HAP-1 (cell line): ENCODE measurements at regions not wholly inside any gene's neighbourhood (a gene's known extent, or its start where the extent isn't known, plus 50 kb on each side); places are given as distances from the start of the nearest gene placed in this dataset.
"Not testable (repeated sequence)": the region's sequence is repeated elsewhere in the genome, so short reads cannot be mapped to it uniquely, and the experiment has no call there.

ENCODE experiments used
- DNase-seq, 2 experiments: peaks; one replicate each; pipeline ENCODE4 v3.0.0-alpha.2; 2016 to 2020; ENCODE audit warnings: low spot score in 2 of 2
- H3K27me3 ChIP-seq: fragments of 250-450 bp; sonication (Bioruptor Pico); 2 replicates; pipeline ENCODE4 v1.5.1; 2020; ENCODE audit warnings: low read depth, mild to moderate bottlenecking, moderate library complexity
- H3K36me3 ChIP-seq: fragments of 250-450 bp; sonication (Bioruptor Pico); replicated peaks from 2 replicates; pipeline ENCODE4 v1.5.1; 2020; ENCODE audit warnings: mild to moderate bottlenecking
- H3K4me1 ChIP-seq: fragments of 250-450 bp; sonication (Bioruptor Pico); 2 replicates; pipeline ENCODE4 v1.5.1; 2020; ENCODE audit warnings: mild to moderate bottlenecking
- H3K4me3 ChIP-seq: fragments of 250-450 bp; sonication (Bioruptor Pico); 2 replicates; pipeline ENCODE4 v1.5.1; 2020; ENCODE audit warnings: mild to moderate bottlenecking, moderate library complexity
- H3K9me3 ChIP-seq: fragments of 250-450 bp; sonication (Bioruptor Pico); 2 replicates; pipeline ENCODE4 v1.5.1; 2020; ENCODE audit warnings: mild to moderate bottlenecking, moderate library complexity
- in situ Hi-C: fragments of 300-500 bp; cut with MboI; formaldehyde crosslinking; loops from 3 replicates; pipeline ENCODE4 v1.14.3; 2020; ENCODE audit warnings: low sequenced_read_pairs, inconsistent platforms, mixed read lengths

- no peaks in the 10 kb centered on the region for H3K27me3 ChIP-seq
- no peak for DNase-seq
- no peaks in the 10 kb centered on the region for H3K9me3 ChIP-seq
- H3K36me3 ChIP-seq = no peaks in the 10 kb centered on the region
- no peak overlapping the region for H3K4me3 ChIP-seq
- no peaks in the 10 kb centered on the region for H3K4me1 ChIP-seq
- in situ Hi-C loops = no loop called here
Measured at GRCh38 chr9:81445331-81445921, 243.9 kb downstream of the TLE1 start.

GRCh38 chr9:81431641-81432040 lies 257.7 kb downstream of the TLE1 start:
- H3K4me3 ChIP-seq = no peak overlapping the region

GRCh38 chr9:81430727-81431126 lies 258.6 kb downstream of the TLE1 start:
- no peak overlapping the region for H3K4me3 ChIP-seq
- H3K36me3 ChIP-seq = no peaks in the 10 kb centered on the region
- H3K27me3 ChIP-seq = no peaks in the 10 kb centered on the region
- H3K4me1 ChIP-seq = no peaks in the 10 kb centered on the region
- in situ Hi-C loops = no loop called here
- no peaks in the 10 kb centered on the region for H3K9me3 ChIP-seq
- no peak for DNase-seq

More at GRCh38 chr9:81431641-81432040, 257.7 kb downstream of the TLE1 start:
- DNase-seq = no peak
- no peaks in the 10 kb centered on the region for H3K27me3 ChIP-seq
- in situ Hi-C loops = no loop called here
- no peaks in the 10 kb centered on the region for H3K9me3 ChIP-seq
- H3K4me1 ChIP-seq = no peaks in the 10 kb centered on the region
- no peaks in the 10 kb centered on the region for H3K36me3 ChIP-seq

- no peaks in the 10 kb centered on the region for H3K27me3 ChIP-seq
- no peaks in the 10 kb centered on the region for H3K9me3 ChIP-seq
- in situ Hi-C loops = no loop called here
- H3K36me3 ChIP-seq = no peaks in the 10 kb centered on the region
- H3K4me3 ChIP-seq = no peak overlapping the region
- DNase-seq = no peak
- H3K4me1 ChIP-seq = no peaks in the 10 kb centered on the region
Measured at GRCh38 chr9:81427870-81428269, 261.5 kb downstream of the TLE1 start.

GRCh38 chr9:81424431-81424830 lies 264.9 kb downstream of the TLE1 start:
- DNase-seq = no peak
- Histone ChIP-seq H3K9me3 (no peaks in the 10 kb centered on the region), H3K4me3 (no peak overlapping the region), H3K36me3 (no peaks in the 10 kb centered on the region), H3K4me1 (no peaks in the 10 kb centered on the region), H3K27me3 (no peaks in the 10 kb centered on the region)
- in situ Hi-C loops = no loop called here

- Histone ChIP-seq H3K36me3 (no peaks in the 10 kb centered on the region), H3K27me3 (no peaks in the 10 kb centered on the region), H3K9me3 (no peaks in the 10 kb centered on the region), H3K4me3 (no peak overlapping the region), H3K4me1 (no peaks in the 10 kb centered on the region)
- DNase-seq = no peak
- in situ Hi-C loops = no loop called here
Measured at GRCh38 chr9:81423589-81424326, 265.6 kb downstream of the TLE1 start.

- H3K36me3 ChIP-seq, H3K4me1 ChIP-seq, in situ Hi-C loops, H3K4me3 ChIP-seq, H3K9me3 ChIP-seq, H3K27me3 ChIP-seq, DNase-seq: not testable (repeated sequence)
Measured at GRCh38 chr9:81421090-81421489, 268.3 kb downstream of the TLE1 start.

GRCh38 chr9:81420024-81420423 lies 269.3 kb downstream of the TLE1 start:
- no peaks in the 10 kb centered on the region for H3K9me3 ChIP-seq
- no peaks in the 10 kb centered on the region for H3K4me1 ChIP-seq
- no peaks in the 10 kb centered on the region for H3K27me3 ChIP-seq
- in situ Hi-C loops = no loop called here
- DNase-seq = no peak
- no peaks in the 10 kb centered on the region for H3K36me3 ChIP-seq
- H3K4me3 ChIP-seq = no peak overlapping the region

- H3K36me3 ChIP-seq = no peaks in the 10 kb centered on the region
- no peaks in the 10 kb centered on the region for H3K9me3 ChIP-seq
- DNase-seq = no peak
- H3K4me3 ChIP-seq = no peak overlapping the region
- H3K4me1 ChIP-seq = no peaks in the 10 kb centered on the region
- H3K27me3 ChIP-seq = no peaks in the 10 kb centered on the region
- in situ Hi-C loops = no loop called here
Measured at GRCh38 chr9:81417941-81418340, 271.4 kb downstream of the TLE1 start.

GRCh38 chr9:81417299-81417675 lies 272.1 kb downstream of the TLE1 start:
- Histone ChIP-seq H3K9me3 (no peaks in the 10 kb centered on the region), H3K36me3 (no peaks in the 10 kb centered on the region), H3K4me3 (no peak overlapping the region), H3K4me1 (no peaks in the 10 kb centered on the region), H3K27me3 (no peaks in the 10 kb centered on the region)
- in situ Hi-C loops = no loop called here
- DNase-seq = no peak

GRCh38 chr9:81416476-81417298 lies 272.7 kb downstream of the TLE1 start:
- no peaks in the 10 kb centered on the region for H3K4me1 ChIP-seq
- no peak overlapping the region for H3K4me3 ChIP-seq
- no peak for DNase-seq
- no peaks in the 10 kb centered on the region for H3K36me3 ChIP-seq
- no peaks in the 10 kb centered on the region for H3K27me3 ChIP-seq
- no peaks in the 10 kb centered on the region for H3K9me3 ChIP-seq
- in situ Hi-C loops = no loop called here

- no peaks in the 10 kb centered on the region for H3K36me3 ChIP-seq
- in situ Hi-C loops = no loop called here
- no peaks in the 10 kb centered on the region for H3K27me3 ChIP-seq
- no peak for DNase-seq
- no peak overlapping the region for H3K4me3 ChIP-seq
- no peaks in the 10 kb centered on the region for H3K4me1 ChIP-seq
- no peaks in the 10 kb centered on the region for H3K9me3 ChIP-seq
Measured at GRCh38 chr9:81414836-81415235, 274.5 kb downstream of the TLE1 start.

- Histone ChIP-seq H3K4me1 (no peaks in the 10 kb centered on the region), H3K4me3 (no peak overlapping the region), H3K9me3 (no peaks in the 10 kb centered on the region), H3K36me3 (no peaks in the 10 kb centered on the region), H3K27me3 (no peaks in the 10 kb centered on the region)
- in situ Hi-C loops = no loop called here
- no peak for DNase-seq
Measured at GRCh38 chr9:81411961-81412360, 277.4 kb downstream of the TLE1 start.

- DNase-seq = no peak
- Histone ChIP-seq H3K4me3 (no peak overlapping the region), H3K9me3 (no peaks in the 10 kb centered on the region), H3K36me3 (no peaks in the 10 kb centered on the region), H3K4me1 (no peaks in the 10 kb centered on the region), H3K27me3 (no peaks in the 10 kb centered on the region)
- in situ Hi-C loops = no loop called here
Measured at GRCh38 chr9:81410201-81410600, 279.1 kb downstream of the TLE1 start.
